NCI-H1092 (cell line): ENCODE measurements at regions not wholly inside any gene's neighbourhood (a gene's known extent, or its start where the extent isn't known, plus 50 kb on each side); places are given as distances from the start of the nearest gene placed in this dataset.
A peak's percentile ranks its signal among the peaks of the same experiment; 100 is the strongest.
"Not testable (repeated sequence)": the region's sequence is repeated elsewhere in the genome, so short reads cannot be mapped to it uniquely, and the experiment has no call there.

Source experiments
- DNase-seq: peaks from one replicate; lab custom pipeline; 2025; lab: John Stamatoyannopoulos, UW

DNA sequence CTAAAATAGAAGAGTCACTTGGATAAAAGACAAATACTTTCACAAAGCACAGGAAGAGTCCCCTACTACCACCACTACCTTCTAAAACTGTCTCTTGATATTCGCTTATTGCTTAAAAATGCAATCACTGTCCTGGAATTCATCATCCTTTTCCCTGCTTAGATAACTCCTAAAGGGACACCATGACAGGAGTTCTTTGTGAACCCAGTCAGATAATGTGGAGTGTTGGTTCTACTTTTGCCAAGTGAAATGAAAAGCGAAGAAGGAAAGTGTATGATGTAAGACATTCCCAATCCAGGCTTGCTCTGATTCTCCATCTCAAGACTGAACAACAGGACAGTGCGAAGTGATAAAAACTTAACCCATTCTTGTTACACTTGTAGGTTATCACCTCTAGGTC lies 103.0 kb downstream of the MTERF1 start:
- DNase-seq = no peak

- no peak for DNase-seq
These were observed 102.1 kb downstream of the MTERF1 start for GRCh38 chr7:91778416-91778815.

GRCh38 chr7:91780521-91780920 lies 100.0 kb downstream of the MTERF1 start:
- no peak for DNase-seq

GRCh38 chr7:91784469-91784868 lies 96.0 kb downstream of the MTERF1 start:
- DNase-seq = peak; percentile 60

- DNase-seq = no peak
These were observed 92.6 kb downstream of the MTERF1 start for GRCh38 chr7:91787931-91788330.

- no peak for DNase-seq
These were observed 91.4 kb downstream of the MTERF1 start for GRCh38 chr7:91789086-91789485.

DNA sequence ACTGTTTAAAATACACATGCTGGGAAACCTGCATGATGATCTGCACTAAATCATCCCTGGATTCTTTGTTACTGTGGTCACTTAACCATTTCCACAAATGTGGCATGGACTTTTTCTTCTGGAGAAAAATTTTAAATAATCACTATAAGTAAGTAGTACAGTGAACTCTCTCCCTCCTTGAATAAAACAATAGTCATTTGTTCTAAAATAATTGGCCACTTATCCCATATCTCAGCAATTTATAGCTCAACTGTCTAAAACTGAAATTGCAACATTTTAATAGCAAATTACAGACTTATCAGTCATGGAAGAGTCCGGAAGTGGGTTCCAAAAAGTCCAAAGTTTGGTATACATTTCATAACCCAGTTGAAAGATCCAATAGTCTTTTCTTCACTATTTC lies 90.9 kb downstream of the MTERF1 start:
- DNase-seq = no peak

GRCh38 chr7:91790646-91791045 lies 89.9 kb downstream of the MTERF1 start:
- not testable (repeated sequence) for DNase-seq

GRCh38 chr7:91796122-91796521 lies 84.4 kb downstream of the MTERF1 start:
- DNase-seq = no peak

- DNase-seq = no peak
These were observed 82.1 kb downstream of the MTERF1 start for GRCh38 chr7:91798425-91798824.

DNA sequence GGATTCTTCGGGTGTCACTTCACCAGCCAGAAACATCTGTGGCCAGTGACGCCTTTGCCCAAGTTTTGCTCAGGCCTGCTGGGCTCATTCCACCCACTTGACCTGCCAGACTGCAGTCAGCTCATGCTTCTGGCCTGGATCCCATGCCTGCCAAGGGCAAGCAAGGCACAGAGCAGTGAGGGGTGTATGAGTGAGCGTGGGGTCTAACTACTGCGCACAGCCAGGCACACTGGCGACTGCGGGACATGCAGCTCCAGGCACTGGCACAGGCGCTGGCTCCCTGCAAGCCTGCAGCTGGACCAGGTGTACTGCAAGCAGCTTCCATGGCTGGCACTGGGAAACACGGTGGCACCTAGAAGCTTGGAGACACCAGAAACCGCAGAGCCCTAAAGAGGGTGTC lies 80.1 kb downstream of the MTERF1 start:
- no peak for DNase-seq

DNA sequence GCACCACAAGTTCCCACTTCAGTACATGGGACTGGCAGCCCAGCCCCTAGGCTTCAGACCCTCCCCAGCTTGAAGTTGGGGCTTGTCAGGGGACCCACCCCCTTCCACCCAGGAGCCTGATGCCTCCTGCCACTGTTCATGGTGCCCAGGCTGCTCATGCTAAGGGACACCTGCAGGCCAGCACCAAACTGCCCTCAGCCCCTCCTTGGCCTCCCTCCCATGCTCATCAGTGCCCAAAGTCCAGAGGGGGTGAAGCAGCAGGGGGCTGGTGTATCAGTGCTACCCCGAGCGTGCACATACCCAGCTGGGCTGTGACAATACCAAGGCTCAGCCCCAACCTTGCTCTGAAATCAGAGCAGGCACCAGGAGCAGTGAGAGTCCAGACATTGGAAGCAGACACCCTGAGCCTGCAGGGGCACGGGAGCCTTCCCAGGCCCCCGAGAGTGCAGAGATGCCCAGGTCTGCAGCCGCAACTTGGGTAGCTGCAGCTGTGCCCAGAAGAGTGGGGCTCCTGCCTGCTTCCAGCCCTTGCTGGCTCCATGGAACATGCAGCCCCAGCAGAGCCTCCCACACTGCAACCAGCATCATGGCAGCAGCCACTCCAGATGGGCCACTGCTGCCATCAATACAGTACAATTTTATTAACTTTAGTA lies 79.0 kb downstream of the MTERF1 start:
- DNase-seq = no peak

GRCh38 chr7:91811236-91811635 lies 69.3 kb downstream of the MTERF1 start:
- no peak for DNase-seq

DNA sequence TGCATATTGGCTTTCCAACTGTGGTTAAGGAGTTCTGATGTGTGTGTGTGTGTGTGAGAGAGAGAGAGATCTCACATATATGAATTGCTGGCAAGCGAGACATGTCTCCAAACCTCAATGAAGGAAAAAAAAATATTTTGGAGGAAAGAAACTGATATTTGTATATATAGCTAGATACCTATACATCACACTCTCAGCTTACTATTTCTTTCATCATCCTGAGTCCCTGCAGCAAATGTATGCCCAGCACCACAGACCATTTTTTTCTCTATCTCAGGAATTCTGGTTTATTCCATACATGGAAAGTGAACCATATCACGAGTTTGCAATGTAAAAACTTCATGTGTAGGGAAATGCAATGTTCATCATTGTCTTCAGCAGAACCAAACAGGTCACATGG lies 68.9 kb downstream of the MTERF1 start:
- no peak for DNase-seq

DNA sequence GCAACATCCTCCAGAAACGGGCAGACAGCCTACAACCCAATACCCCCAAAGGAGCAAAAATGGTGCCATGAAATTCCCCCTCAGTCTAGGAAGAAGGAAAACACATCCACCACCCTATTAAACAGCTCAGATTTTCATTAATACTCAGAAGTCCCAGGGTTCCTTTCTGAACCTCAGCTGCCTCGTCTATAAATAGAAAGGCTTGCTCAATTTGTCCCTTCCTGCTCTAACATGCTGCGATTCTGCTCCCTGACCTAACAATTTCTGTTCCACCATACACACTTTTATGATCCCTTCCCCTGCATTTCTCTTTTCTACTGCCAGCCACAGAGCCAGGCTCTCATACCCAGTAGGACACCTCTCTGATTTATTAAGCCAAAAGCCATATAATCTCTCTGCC lies 68.1 kb downstream of the MTERF1 start:
- no peak for DNase-seq

DNA sequence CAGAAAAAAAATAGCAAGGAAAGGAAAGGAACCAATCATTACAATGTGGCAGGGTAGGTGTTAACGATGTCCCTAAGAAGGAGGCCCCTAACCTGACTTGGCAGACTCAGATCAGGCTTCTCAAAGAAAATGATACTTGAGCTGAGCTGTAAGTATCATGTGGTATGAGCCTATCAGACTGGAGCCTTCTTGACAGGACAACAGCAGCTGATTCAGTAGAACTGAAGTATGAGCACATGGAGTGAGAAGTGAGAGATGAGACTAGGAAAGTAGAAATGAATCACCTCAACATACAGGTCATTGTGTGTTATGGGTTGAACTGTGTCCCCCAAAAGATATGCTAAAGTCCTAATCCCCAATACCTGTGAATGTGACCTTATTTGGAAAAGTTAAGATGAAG lies 66.3 kb downstream of the MTERF1 start:
- no peak for DNase-seq
